Retinal pigment epithelial cell (primary cell): ENCODE measurements at regions not wholly inside any gene's neighbourhood (a gene's known extent, or its start where the extent isn't known, plus 50 kb on each side); places are given as distances from the start of the nearest gene placed in this dataset.

ENCODE experiments used
- DNase-seq: peaks from one replicate; pipeline ENCODE4 v3.0.0-alpha.2; 2010; ENCODE audit warnings: low read depth
- H3K4me3 ChIP-seq: 2 replicates; pipeline ENCODE4 v1.5.1; 2011; ENCODE audit warnings: mild to moderate bottlenecking, low read length, control low read depth, moderate library complexity
- TF ChIP-seq, protein P1 (sequence below): conservative IDR thresholded peaks from 2 replicates; pipeline ENCODE4 v1.5.1; 2011; ENCODE audit warnings: low read depth, low read length, control low read depth, inconsistent platforms

DNA sequence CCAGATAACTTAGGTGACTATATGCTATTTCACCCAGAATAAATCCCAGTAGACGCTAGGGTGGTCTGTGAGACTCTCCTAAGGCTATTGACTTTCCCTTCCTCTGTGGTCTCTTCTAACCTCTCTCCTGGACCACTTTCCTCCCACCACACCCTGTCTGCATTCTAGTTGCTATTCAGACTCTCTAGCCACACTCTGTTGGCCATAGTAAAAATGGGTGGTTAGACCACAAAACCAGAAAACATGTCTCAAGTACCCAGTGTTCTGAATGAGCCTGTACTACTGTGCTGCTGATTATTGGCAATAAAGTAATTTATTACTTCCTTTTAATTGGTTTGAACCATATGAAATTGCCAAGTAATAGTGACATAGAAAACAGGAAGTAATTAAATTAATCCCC, 240.8 kb downstream of the KIF20B start:
- no peak for DNase-seq
- TF ChIP-seq, protein P1, sequence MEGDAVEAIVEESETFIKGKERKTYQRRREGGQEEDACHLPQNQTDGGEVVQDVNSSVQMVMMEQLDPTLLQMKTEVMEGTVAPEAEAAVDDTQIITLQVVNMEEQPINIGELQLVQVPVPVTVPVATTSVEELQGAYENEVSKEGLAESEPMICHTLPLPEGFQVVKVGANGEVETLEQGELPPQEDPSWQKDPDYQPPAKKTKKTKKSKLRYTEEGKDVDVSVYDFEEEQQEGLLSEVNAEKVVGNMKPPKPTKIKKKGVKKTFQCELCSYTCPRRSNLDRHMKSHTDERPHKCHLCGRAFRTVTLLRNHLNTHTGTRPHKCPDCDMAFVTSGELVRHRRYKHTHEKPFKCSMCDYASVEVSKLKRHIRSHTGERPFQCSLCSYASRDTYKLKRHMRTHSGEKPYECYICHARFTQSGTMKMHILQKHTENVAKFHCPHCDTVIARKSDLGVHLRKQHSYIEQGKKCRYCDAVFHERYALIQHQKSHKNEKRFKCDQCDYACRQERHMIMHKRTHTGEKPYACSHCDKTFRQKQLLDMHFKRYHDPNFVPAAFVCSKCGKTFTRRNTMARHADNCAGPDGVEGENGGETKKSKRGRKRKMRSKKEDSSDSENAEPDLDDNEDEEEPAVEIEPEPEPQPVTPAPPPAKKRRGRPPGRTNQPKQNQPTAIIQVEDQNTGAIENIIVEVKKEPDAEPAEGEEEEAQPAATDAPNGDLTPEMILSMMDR = no peak
- no peak overlapping the region for H3K4me3 ChIP-seq

DNA sequence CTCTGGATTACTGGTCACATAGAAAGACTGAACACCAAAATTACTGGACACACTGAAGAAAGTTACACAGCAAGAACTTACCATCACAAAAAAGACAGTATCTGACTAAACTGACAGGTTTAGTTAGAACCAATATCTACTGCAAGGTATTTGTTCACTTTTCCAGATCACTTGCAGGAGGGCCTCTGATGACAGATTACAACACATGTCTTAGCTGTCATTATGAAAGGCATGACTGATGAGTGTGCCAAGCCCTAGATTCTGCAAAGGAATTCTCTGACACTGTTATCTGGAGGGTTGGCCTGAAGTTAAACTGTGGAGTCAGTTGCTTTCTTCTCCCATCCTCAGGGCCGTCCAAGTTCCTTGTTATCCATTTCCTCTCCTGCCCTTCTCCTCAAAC, 242.7 kb downstream of the KIF20B start:
- H3K4me3 ChIP-seq = no peak overlapping the region
- TF ChIP-seq, protein P1 = no peak
- DNase-seq = no peak

DNA sequence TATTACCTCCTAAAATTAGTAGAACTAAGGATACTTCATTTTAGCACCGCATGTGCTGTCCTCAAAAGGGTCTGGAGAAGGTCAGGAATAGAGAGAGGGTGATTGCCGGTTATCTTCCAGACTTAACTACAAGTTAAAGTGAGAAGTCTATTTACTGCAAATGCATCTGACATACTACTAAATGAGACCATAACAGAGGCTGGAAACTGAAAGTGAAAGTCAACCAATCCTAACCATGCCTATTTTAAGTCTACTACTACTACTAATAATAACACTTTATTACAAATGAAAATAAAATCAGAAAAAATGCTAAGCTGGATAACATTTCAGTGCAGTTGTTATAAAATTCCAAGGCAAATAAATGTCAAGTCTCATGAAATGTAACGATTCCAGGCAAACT, 244.7 kb downstream of the KIF20B start:
- DNase-seq = no peak
- no peak overlapping the region for H3K4me3 ChIP-seq
- TF ChIP-seq, protein P1 = no peak

DNA sequence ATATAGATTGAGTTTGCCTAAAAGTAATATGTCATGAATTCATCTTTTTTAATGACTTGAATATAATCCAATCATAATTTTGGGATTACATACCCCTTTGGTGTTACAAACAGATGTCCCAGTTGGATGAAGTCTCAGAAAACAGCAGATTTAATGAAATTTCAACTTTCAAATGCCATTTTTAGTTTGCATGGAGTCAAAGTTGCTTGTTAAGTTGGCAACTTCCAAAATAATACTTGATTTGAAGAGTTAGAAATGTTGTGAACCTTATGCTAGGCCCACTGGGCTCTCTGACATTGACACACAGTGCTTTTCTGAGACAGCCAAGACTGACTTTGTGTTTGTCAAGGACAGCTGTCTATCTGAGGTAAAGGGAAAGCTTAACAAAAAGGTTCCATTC, 248.1 kb downstream of the KIF20B start:
- TF ChIP-seq, protein P1 = no peak
- DNase-seq = no peak
- no peak overlapping the region for H3K4me3 ChIP-seq

DNA sequence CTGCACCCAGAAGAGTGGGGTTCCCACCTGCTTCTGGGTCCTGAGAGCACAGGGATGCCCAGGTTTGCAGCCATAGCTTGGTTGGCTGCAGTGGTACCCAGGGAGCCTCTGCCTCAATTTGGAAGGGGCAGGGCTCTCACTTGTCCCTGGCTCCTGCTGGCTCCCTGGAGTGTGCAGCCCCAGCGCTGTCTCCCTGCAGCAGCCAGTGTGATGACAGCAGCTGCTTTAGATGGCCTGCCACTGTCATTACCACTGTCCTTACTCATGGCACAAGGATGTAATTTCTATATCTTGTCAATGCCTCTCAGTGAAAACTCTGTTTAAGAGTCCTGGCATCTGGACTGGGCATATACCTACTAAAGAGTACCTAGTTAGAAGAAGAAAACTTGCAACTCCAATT, 250.9 kb downstream of the KIF20B start:
- no peak for DNase-seq
- TF ChIP-seq, protein P1 = no peak
- no peak overlapping the region for H3K4me3 ChIP-seq

DNA sequence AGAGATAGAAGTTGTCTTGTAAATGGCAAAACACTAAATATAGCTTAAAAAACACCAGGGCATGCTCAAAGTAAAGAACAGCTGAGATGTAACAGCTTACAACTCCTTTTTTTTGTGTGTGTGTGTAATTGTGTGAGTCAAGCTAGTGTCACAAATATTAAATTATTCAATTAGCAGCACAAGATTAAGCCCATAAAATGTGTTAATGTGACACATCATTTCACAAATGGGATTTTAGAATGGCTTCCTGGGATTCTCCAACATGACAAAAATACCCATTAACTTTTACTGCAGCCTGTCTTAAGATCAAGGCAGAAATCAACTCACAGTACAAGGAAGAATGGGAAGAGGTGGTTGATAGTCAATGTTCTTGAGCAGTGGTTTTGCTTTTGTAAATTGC, 251.4 kb downstream of the KIF20B start:
- DNase-seq = no peak
- TF ChIP-seq, protein P1 = no peak
- no peak overlapping the region for H3K4me3 ChIP-seq

DNA sequence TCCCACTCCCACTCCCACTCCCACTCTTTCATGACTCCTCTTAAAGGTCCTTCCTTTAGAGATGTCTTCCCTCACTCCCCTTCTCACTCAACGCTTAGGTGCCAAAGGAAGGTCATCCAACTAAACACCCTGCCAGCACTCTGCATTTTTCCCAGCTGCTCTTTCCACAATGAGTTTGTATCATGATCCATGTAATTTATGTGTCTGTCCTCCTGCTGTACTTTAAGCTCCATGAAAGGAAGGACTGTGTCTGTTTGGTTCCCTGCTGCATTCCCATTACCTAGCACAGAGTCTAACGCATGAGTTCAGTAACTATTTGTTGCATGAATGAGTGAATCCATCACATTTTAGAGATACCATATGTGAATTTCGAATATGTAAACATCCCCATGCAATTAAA, 252.7 kb downstream of the KIF20B start:
- TF ChIP-seq, protein P1 = no peak
- H3K4me3 ChIP-seq = no peak overlapping the region
- DNase-seq = no peak
